Right atrium auricular region (tissue), 2 donors: ENCODE measurements at regions not wholly inside any gene's neighbourhood (a gene's known extent, or its start where the extent isn't known, plus 50 kb on each side); places are given as distances from the start of the nearest gene placed in this dataset.

Source experiments
- DNase-seq: peaks from one replicate; pipeline ENCODE4 v3.0.0-alpha.2; 2019; ENCODE audit warnings: low spot score
- H3K27ac ChIP-seq, 2 donors: fragments of 200-600 bp; sonication (generic); 1 replicate in 1 of 2; 2 replicates in 1 of 2; pipeline ENCODE4 v1.5.1; 2016 to 2019
- H3K27me3 ChIP-seq, 2 donors: fragments of 200-600 bp; sonication (generic); one replicate each; pipeline versions ENCODE4 v1.5.1 to v1.6.0; 2017 to 2019
- H3K36me3 ChIP-seq: fragments of 200-600 bp; sonication (generic); one replicate; pipeline ENCODE4 v1.5.1; 2016
- H3K4me1 ChIP-seq, 2 donors: fragments of 200-600 bp; sonication (generic); one replicate each; pipeline versions ENCODE4 v1.5.1 to v1.6.0; 2017 to 2019
- H3K4me3 ChIP-seq, 2 donors: fragments of 200-600 bp; sonication (generic); 1 replicate in 1 of 2; 2 replicates in 1 of 2; pipeline ENCODE4 v1.5.1; 2017 to 2019; ENCODE audit warnings: mild to moderate bottlenecking in 1 of 2, moderate library complexity in 1 of 2
- H3K9me3 ChIP-seq, 2 donors: fragments of 200-600 bp; sonication (generic); one replicate each; pipeline ENCODE4 v1.5.1; 2019
- CTCF ChIP-seq, 2 donors: fragments of 200-600 bp; sonication (generic); IDR thresholded peaks; one replicate each; pipeline ENCODE4 v1.5.1; 2019; ENCODE audit warnings: antibody characterized with exemption in 2 of 2

- Histone ChIP-seq H3K4me1 (peaks cover 0 to 45% of the 10 kb centered on the region in 2 donors), H3K27ac (peak overlapping the region in 1 of 2 donors; percentile 45)
Measured at GRCh38 chr2:62304429-62305417, 108.8 kb downstream of the B3GNT2 start.

GRCh38 chr2:62303788-62304187, 107.9 kb downstream of the B3GNT2 start:
- no peaks in the 10 kb centered on the region for H3K36me3 ChIP-seq
- H3K27me3 ChIP-seq, result no peaks in the 10 kb centered on the region
- H3K27ac ChIP-seq, result peak overlapping the region in 1 of 2 donors; percentile 45
- H3K4me3 ChIP-seq, result no peak overlapping the region
- TF ChIP-seq CTCF (IDR thresholded peaks at IDR 0.05), result no peak
- H3K9me3 ChIP-seq, result no peaks in the 10 kb centered on the region
- no peak for DNase-seq
- H3K4me1 ChIP-seq, result peaks cover 0 to 36% of the 10 kb centered on the region in 2 donors

More at GRCh38 chr2:62304429-62305417, 108.8 kb downstream of the B3GNT2 start:
- Histone ChIP-seq H3K4me3 (no peak overlapping the region), H3K36me3 (no peaks in the 10 kb centered on the region), H3K9me3 (no peaks in the 10 kb centered on the region), H3K27me3 (no peaks in the 10 kb centered on the region)
- peak; percentile 86 for DNase-seq
- TF ChIP-seq CTCF (IDR thresholded peaks at IDR 0.05), result no peak

GRCh38 chr2:62302631-62303435, 106.9 kb downstream of the B3GNT2 start:
- Histone ChIP-seq H3K27me3 (no peaks in the 10 kb centered on the region), H3K9me3 (no peaks in the 10 kb centered on the region), H3K36me3 (no peaks in the 10 kb centered on the region), H3K4me3 (no peak overlapping the region), H3K4me1 (peaks cover 0 to 35% of the 10 kb centered on the region in 2 donors), H3K27ac (no peak overlapping the region)
- TF ChIP-seq CTCF (IDR thresholded peaks at IDR 0.05), result no peak
- no peak for DNase-seq

GRCh38 chr2:62300925-62301324, 105.0 kb downstream of the B3GNT2 start:
- Histone ChIP-seq H3K4me1 (peaks cover 0 to 19% of the 10 kb centered on the region in 2 donors), H3K9me3 (no peaks in the 10 kb centered on the region), H3K4me3 (no peak overlapping the region), H3K27ac (no peak overlapping the region), H3K36me3 (no peaks in the 10 kb centered on the region), H3K27me3 (no peaks in the 10 kb centered on the region)
- DNase-seq, result no peak
- TF ChIP-seq CTCF (IDR thresholded peaks at IDR 0.05), result no peak

GRCh38 chr2:62297624-62298010, 101.7 kb downstream of the B3GNT2 start:
- H3K4me1 ChIP-seq, result peaks cover 0 to 18% of the 10 kb centered on the region in 2 donors
- TF ChIP-seq CTCF (IDR thresholded peaks at IDR 0.05), result no peak
- no peak overlapping the region for H3K27ac ChIP-seq
- no peaks in the 10 kb centered on the region for H3K9me3 ChIP-seq
- no peaks in the 10 kb centered on the region for H3K27me3 ChIP-seq
- no peaks in the 10 kb centered on the region for H3K36me3 ChIP-seq
- H3K4me3 ChIP-seq, result no peak overlapping the region
- no peak for DNase-seq
